Upper lobe of left lung (tissue), 4 donors: ENCODE measurements at regions not wholly inside any gene's neighbourhood (a gene's known extent, or its start where the extent isn't known, plus 50 kb on each side); places are given as distances from the start of the nearest gene placed in this dataset.
"Not testable (repeated sequence)": the region's sequence is repeated elsewhere in the genome, so short reads cannot be mapped to it uniquely, and the experiment has no call there.

Experiments
- CTCF ChIP-seq, 6 experiments: fragments of 450-650 bp in 4 of 6; fragments of 200-600 bp in 2 of 6; sonication (generic) in 2 of 6; IDR thresholded peaks; one replicate each; pipeline ENCODE4 v1.5.1; 2016 to 2019; ENCODE audit warnings: antibody characterized with exemption in 6 of 6
- POLR2A ChIP-seq, 4 donors: fragments of 450-650 bp; IDR thresholded peaks; one replicate each; pipeline ENCODE4 v1.5.1; 2016 to 2017; ENCODE audit warnings: antibody characterized with exemption in 4 of 4, mild to moderate bottlenecking in 2 of 4

GRCh38 chr2:87685558-87685957, 62.3 kb upstream of the PLGLB2 start:
- not testable (repeated sequence) for TF ChIP-seq POLR2A, CTCF (IDR thresholded peaks at IDR 0.05)
